ENCODE measurements at regions not wholly inside any gene's neighbourhood (a gene's known extent, or its start where the extent isn't known, plus 50 kb on each side); places are given as distances from the start of the nearest gene placed in this dataset.

- TF ChIP-seq REST (IDR thresholded peaks at IDR 0.05; ENCODE audit: insufficient read depth in 1 of 2, low read depth in 2 of 2, low read length in 2 of 2) (no peak), POLR2AphosphoS5 (IDR thresholded peaks at IDR 0.05; ENCODE audit: low read depth, low read length) (no peak), TAF1 (IDR thresholded peaks at IDR 0.05; ENCODE audit: borderline replicate concordance, insufficient read depth, low read length) (no peak)
Measured at GRCh38 chr2:16495509-16496208, 170.0 kb downstream of the CYRIA start.
